Hepatocyte (in vitro differentiated cells): ENCODE measurements at regions not wholly inside any gene's neighbourhood (a gene's known extent, or its start where the extent isn't known, plus 50 kb on each side); places are given as distances from the start of the nearest gene placed in this dataset.
A peak's percentile ranks its signal among the peaks of the same experiment; 100 is the strongest.

ENCODE experiments used
- DNase-seq: peaks from one replicate; pipeline ENCODE4 v3.0.0-alpha.2; 2016; ENCODE audit warnings: low spot score
- H2AFZ ChIP-seq: fragments of 200-600 bp; sonication (generic); 2 replicates; pipeline ENCODE4 v1.6.0; 2016; ENCODE audit warnings: antibody characterized with exemption, mild to moderate bottlenecking
- H3K27ac ChIP-seq: fragments of 200-600 bp; sonication (generic); 2 replicates; pipeline ENCODE4 v1.5.1; 2016; ENCODE audit warnings: mild to moderate bottlenecking
- H3K27me3 ChIP-seq: fragments of 200-600 bp; sonication (generic); 2 replicates; pipeline ENCODE4 v1.6.1; 2016
- H3K36me3 ChIP-seq: fragments of 200-600 bp; sonication (generic); replicated peaks from 2 replicates; pipeline ENCODE4 v1.5.1; 2016; ENCODE audit warnings: low read depth; ENCODE audit not compliant: insufficient read depth
- H3K4me1 ChIP-seq: fragments of 200-600 bp; sonication (generic); 2 replicates; pipeline ENCODE4 v1.5.1; 2016; ENCODE audit warnings: mild to moderate bottlenecking, moderate library complexity; ENCODE audit not compliant: insufficient read depth
- H3K4me2 ChIP-seq: fragments of 200-600 bp; sonication (generic); 2 replicates; pipeline ENCODE4 v1.6.0; 2016
- H3K4me3 ChIP-seq: fragments of 200-600 bp; sonication (generic); 2 replicates; pipeline ENCODE4 v1.5.1; 2016; ENCODE audit warnings: mild to moderate bottlenecking
- H3K79me2 ChIP-seq: fragments of 200-600 bp; sonication (generic); 2 replicates; pipeline ENCODE4 v1.6.0; 2017; ENCODE audit warnings: mild to moderate bottlenecking
- H3K9me2 ChIP-seq: fragments of 200-600 bp; sonication (generic); replicated peaks from 2 replicates; pipeline ENCODE4 v1.6.0; 2017; ENCODE audit warnings: mild to moderate bottlenecking; ENCODE audit not compliant: insufficient read depth
- H3K9me3 ChIP-seq: fragments of 200-600 bp; sonication (generic); 2 replicates; pipeline ENCODE4 v1.5.1; 2016; ENCODE audit warnings: low read depth, mild to moderate bottlenecking
- H4K20me1 ChIP-seq: fragments of 200-600 bp; sonication (generic); 2 replicates; pipeline ENCODE4 v1.6.0; 2016; ENCODE audit warnings: mild to moderate bottlenecking; ENCODE audit not compliant: insufficient read depth, poor library complexity, severe bottlenecking
- EZH2 ChIP-seq: fragments of 200-600 bp; sonication (generic); IDR thresholded peaks from 2 replicates; pipeline ENCODE4 v1.6.1; 2016; ENCODE audit warnings: antibody characterized with exemption, mild to moderate bottlenecking, borderline replicate concordance
- EZH2phosphoT487 ChIP-seq: fragments of 200-600 bp; sonication (generic); IDR thresholded peaks from one replicate; pipeline ENCODE4 v1.6.1; 2018; ENCODE audit warnings: antibody characterized with exemption, mild to moderate bottlenecking, low read depth, moderate library complexity; ENCODE audit not compliant: unreplicated experiment, severe bottlenecking
- whole genome bisulfite sequencing: methylation state at CpG from one replicate; pipeline ENCODE4 v1.1.6; 2016; ENCODE audit warnings: low lambda C conversion rate; ENCODE audit errors: missing lambda C conversion rate; 5-methylcytosine and 5-hydroxymethylcytosine counted together
- TF ChIP-seq, protein P1 (sequence below): fragments of 200-600 bp; sonication (generic); IDR thresholded peaks from 2 replicates; pipeline ENCODE4 v1.5.1; 2016; ENCODE audit warnings: antibody characterized with exemption, mild to moderate bottlenecking; ENCODE audit not compliant: poor library complexity

DNA sequence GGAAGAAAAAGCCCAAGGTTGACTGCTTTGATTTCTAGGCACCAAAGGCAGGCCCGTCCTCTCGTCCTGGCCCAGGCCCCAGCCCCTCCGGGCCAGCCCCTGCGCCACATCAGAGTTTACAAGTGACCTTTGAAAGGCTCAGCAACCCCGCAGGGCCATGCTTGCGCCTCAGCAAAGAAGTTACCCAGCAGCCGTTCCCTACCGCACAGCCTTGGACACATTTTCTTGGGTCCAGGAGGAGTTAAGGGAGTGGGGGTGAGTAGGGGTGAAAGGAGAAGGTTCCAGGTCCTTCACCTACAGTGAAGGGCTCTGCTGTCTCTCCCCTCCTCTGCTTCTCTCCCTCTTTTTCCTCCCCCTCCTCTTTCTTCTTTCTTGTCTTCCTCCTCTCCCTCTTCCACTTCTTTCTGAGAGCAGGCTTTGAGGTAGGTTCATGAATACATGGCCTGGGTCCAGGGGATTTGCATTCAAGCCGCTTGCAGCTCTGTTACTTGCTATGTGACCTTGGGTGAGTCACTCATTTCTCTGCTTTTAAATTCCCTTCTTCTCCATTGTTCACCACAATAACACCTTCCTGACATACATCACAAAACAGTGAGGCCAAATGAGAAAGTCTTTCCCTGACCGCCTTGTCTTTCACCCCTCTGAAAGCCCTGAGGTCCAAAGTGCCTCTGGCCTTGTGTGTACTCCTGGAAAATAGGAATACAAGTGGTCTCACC lies 223.3 kb upstream of the TPRG1 start:
- no peaks in the 10 kb centered on the region for H3K9me3 ChIP-seq
- peak overlapping the region; percentile 97 for H3K27ac ChIP-seq
- no peaks in the 10 kb centered on the region for H4K20me1 ChIP-seq
- DNase-seq, result peak; percentile 67
- peaks cover 22% of the 10 kb centered on the region for H3K4me1 ChIP-seq
- H3K9me2 ChIP-seq, result no peaks in the 10 kb centered on the region
- no peaks in the 10 kb centered on the region for H3K27me3 ChIP-seq
- H2AFZ ChIP-seq, result peak overlapping the region; percentile 45
- no peak overlapping the region for H3K4me3 ChIP-seq
- no peaks in the 10 kb centered on the region for H3K36me3 ChIP-seq
- H3K79me2 ChIP-seq, result no peaks in the 10 kb centered on the region
- TF ChIP-seq EZH2phosphoT487, result no peak
- TF ChIP-seq, protein P1, sequence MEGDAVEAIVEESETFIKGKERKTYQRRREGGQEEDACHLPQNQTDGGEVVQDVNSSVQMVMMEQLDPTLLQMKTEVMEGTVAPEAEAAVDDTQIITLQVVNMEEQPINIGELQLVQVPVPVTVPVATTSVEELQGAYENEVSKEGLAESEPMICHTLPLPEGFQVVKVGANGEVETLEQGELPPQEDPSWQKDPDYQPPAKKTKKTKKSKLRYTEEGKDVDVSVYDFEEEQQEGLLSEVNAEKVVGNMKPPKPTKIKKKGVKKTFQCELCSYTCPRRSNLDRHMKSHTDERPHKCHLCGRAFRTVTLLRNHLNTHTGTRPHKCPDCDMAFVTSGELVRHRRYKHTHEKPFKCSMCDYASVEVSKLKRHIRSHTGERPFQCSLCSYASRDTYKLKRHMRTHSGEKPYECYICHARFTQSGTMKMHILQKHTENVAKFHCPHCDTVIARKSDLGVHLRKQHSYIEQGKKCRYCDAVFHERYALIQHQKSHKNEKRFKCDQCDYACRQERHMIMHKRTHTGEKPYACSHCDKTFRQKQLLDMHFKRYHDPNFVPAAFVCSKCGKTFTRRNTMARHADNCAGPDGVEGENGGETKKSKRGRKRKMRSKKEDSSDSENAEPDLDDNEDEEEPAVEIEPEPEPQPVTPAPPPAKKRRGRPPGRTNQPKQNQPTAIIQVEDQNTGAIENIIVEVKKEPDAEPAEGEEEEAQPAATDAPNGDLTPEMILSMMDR, result no peak
- no peak for TF ChIP-seq EZH2
- 21% methylated on average over 10 of the region's 10 CpGs for WGBS
- peak overlapping the region; percentile 76 for H3K4me2 ChIP-seq

DNA sequence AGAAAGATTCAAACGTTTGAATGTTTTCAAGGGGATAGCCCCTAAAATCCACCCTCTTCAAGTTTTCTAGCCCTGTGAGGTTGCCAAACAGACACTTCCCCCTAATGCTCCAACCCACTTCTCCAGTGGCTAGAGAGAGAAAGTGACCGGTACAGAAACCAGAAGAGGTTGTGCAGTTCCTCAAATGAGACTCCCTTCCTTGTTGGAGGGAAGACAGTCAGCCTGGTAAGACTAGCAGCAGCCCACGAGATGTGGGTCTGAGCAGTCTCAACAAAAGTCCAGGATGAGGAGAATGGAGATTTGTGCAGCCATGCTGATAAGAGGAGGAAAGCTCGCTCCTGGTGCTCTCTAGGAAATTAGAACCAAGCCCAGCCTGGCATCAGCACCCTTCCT lies 222.8 kb upstream of the TPRG1 start:
- Histone ChIP-seq H3K4me2 (peak overlapping the region; percentile 76), H3K9me3 (no peaks in the 10 kb centered on the region), H3K4me3 (no peak overlapping the region), H3K27ac (peak overlapping the region; percentile 97), H3K9me2 (no peaks in the 10 kb centered on the region), H4K20me1 (no peaks in the 10 kb centered on the region), H3K79me2 (no peaks in the 10 kb centered on the region), H2AFZ (peak overlapping the region; percentile 45), H3K27me3 (no peaks in the 10 kb centered on the region), H3K4me1 (peaks cover 22% of the 10 kb centered on the region), H3K36me3 (no peaks in the 10 kb centered on the region)
- 76% methylated on average over 4 of the region's 4 CpGs for WGBS
- DNase-seq, result no peak
- TF ChIP-seq, protein P1, result no peak
- no peak for TF ChIP-seq EZH2phosphoT487
- no peak for TF ChIP-seq EZH2

DNA sequence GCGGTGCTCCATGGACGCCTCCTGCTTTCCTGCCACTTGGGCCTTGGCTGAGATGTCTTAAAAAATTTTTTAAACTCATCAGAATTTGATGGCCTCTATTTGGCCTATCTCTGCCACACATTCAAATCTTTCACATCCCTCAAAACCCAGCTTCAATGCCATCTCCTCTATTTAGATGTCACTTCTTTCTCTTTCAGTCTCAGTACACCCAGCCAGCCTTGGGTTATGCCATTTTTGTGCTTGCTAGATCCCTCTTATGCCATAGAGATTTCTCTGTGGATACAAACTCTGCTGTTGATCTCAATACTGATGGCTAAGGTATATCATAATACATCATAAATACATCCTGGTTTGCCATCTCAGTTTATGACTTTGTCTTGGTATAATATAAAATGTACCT lies 222.3 kb upstream of the TPRG1 start:
- TF ChIP-seq EZH2 (no peak), EZH2phosphoT487 (no peak)
- TF ChIP-seq, protein P1, result no peak
- H3K4me2 ChIP-seq, result no peak overlapping the region
- peak overlapping the region; percentile 97 for H3K27ac ChIP-seq
- H3K9me3 ChIP-seq, result no peaks in the 10 kb centered on the region
- no peaks in the 10 kb centered on the region for H4K20me1 ChIP-seq
- H2AFZ ChIP-seq, result no peak overlapping the region
- H3K4me1 ChIP-seq, result peaks cover 22% of the 10 kb centered on the region
- DNase-seq, result no peak
- H3K4me3 ChIP-seq, result no peak overlapping the region
- WGBS, result 97% methylated on average over 2 of the region's 2 CpGs
- no peaks in the 10 kb centered on the region for H3K9me2 ChIP-seq
- H3K36me3 ChIP-seq, result no peaks in the 10 kb centered on the region
- H3K79me2 ChIP-seq, result no peaks in the 10 kb centered on the region
- H3K27me3 ChIP-seq, result no peaks in the 10 kb centered on the region
